Activated naive CD4-positive, alpha-beta T cell treated with anti-CD3 and anti-CD28 coated beads, Interleukin-2, amount 50 U/mL, for 72 hours (primary cell): ENCODE measurements at regions not wholly inside any gene's neighbourhood (a gene's known extent, or its start where the extent isn't known, plus 50 kb on each side); places are given as distances from the start of the nearest gene placed in this dataset.

ENCODE experiments used
- ATAC-seq, 2 donors: fragments of 150-1000 bp; cut with Tn5 transposase; 2 replicates each; pipeline ENCODE4 v1.10.0; 2021; ENCODE audit warnings: mild to moderate bottlenecking in 2 of 2, moderate library complexity in 2 of 2
- DNase-seq, 2 donors: peaks; one replicate each; pipeline ENCODE4 v3.0.0; 2021 to 2022; ENCODE audit warnings: low spot score in 2 of 2
- H3K27ac Mint-ChIP-seq, 2 donors: one replicate each; pipeline ENCODE4 v1.8.0; 2022; ENCODE audit warnings: mild to moderate bottlenecking in 2 of 2, mixed read lengths in 2 of 2
- H3K36me3 Mint-ChIP-seq, 2 donors: one replicate each; pipeline ENCODE4 v1.8.0; 2022; ENCODE audit warnings: mixed read lengths in 2 of 2
- H3K9me3 Mint-ChIP-seq, 2 donors: one replicate each; pipeline ENCODE4 v1.8.0; 2022; ENCODE audit warnings: mixed read lengths in 2 of 2

- H3K27ac Mint-ChIP-seq, result no peak overlapping the region
- ATAC-seq (no peak), DNase-seq (no peak)
- no peaks in the 10 kb centered on the region for H3K36me3 Mint-ChIP-seq
- H3K9me3 Mint-ChIP-seq, result peaks cover 0 to 4% of the 10 kb centered on the region in 2 donors
Measured at GRCh38 chr2:187922846-187923245, 368.6 kb upstream of the TFPI start.

- peaks cover 0 to 4% of the 10 kb centered on the region in 2 donors for H3K9me3 Mint-ChIP-seq
- H3K27ac Mint-ChIP-seq, result no peak overlapping the region
- no peak for ATAC-seq
- no peaks in the 10 kb centered on the region for H3K36me3 Mint-ChIP-seq
- no peak for DNase-seq
Measured at GRCh38 chr2:187924293-187924692, 367.4 kb upstream of the GULP1 start.

GRCh38 chr2:187934236-187934635, 357.4 kb upstream of the GULP1 start:
- Mint-ChIP-seq H3K27ac (no peak overlapping the region), H3K36me3 (no peaks in the 10 kb centered on the region), H3K9me3 (no peaks in the 10 kb centered on the region)
- no peak for ATAC-seq
- DNase-seq, result no peak

GRCh38 chr2:187934692-187935091, 357.0 kb upstream of the GULP1 start:
- Mint-ChIP-seq H3K9me3 (no peaks in the 10 kb centered on the region), H3K27ac (no peak overlapping the region), H3K36me3 (no peaks in the 10 kb centered on the region)
- DNase-seq (no peak), ATAC-seq (no peak)

GRCh38 chr2:187935126-187935525, 356.5 kb upstream of the GULP1 start:
- no peaks in the 10 kb centered on the region for H3K36me3 Mint-ChIP-seq
- no peak overlapping the region for H3K27ac Mint-ChIP-seq
- no peaks in the 10 kb centered on the region for H3K9me3 Mint-ChIP-seq
- ATAC-seq (no peak), DNase-seq (no peak)

GRCh38 chr2:187936228-187936627, 355.4 kb upstream of the GULP1 start:
- ATAC-seq (no peak), DNase-seq (no peak)
- no peaks in the 10 kb centered on the region for H3K36me3 Mint-ChIP-seq
- no peak overlapping the region for H3K27ac Mint-ChIP-seq
- H3K9me3 Mint-ChIP-seq, result no peaks in the 10 kb centered on the region

GRCh38 chr2:187939180-187939579, 352.5 kb upstream of the GULP1 start:
- DNase-seq, result no peak
- H3K9me3 Mint-ChIP-seq, result no peaks in the 10 kb centered on the region
- H3K27ac Mint-ChIP-seq, result no peak overlapping the region
- ATAC-seq, result no peak
- H3K36me3 Mint-ChIP-seq, result no peaks in the 10 kb centered on the region

- DNase-seq, result no peak
- Mint-ChIP-seq H3K27ac (no peak overlapping the region), H3K36me3 (no peaks in the 10 kb centered on the region), H3K9me3 (peaks cover 0 to 4% of the 10 kb centered on the region in 2 donors)
- ATAC-seq, result no peak
Measured at GRCh38 chr2:187942876-187943275, 348.8 kb upstream of the GULP1 start.

- no peaks in the 10 kb centered on the region for H3K36me3 Mint-ChIP-seq
Measured at GRCh38 chr2:187943772-187944369, 347.8 kb upstream of the GULP1 start.

GRCh38 chr2:187949859-187950258, 341.8 kb upstream of the GULP1 start:
- Mint-ChIP-seq H3K27ac (no peak overlapping the region), H3K36me3 (peaks cover 11 to 13% of the 10 kb centered on the region in 2 donors), H3K9me3 (peaks cover 10 to 12% of the 10 kb centered on the region in 2 donors)
- no peak for ATAC-seq
- no peak for DNase-seq

More at GRCh38 chr2:187943772-187944369, 347.8 kb upstream of the GULP1 start:
- H3K27ac Mint-ChIP-seq, result no peak overlapping the region
- peaks cover 0 to 4% of the 10 kb centered on the region in 2 donors for H3K9me3 Mint-ChIP-seq
- DNase-seq, result no peak
- ATAC-seq, result no peak

- no peak for ATAC-seq
- peaks cover 11 to 13% of the 10 kb centered on the region in 2 donors for H3K36me3 Mint-ChIP-seq
Measured at GRCh38 chr2:187951470-187952218, 340.0 kb upstream of the GULP1 start.

GRCh38 chr2:187956906-187957534, 334.7 kb upstream of the GULP1 start:
- ATAC-seq (no peak), DNase-seq (no peak)
- H3K36me3 Mint-ChIP-seq, result peaks cover 5% of the 10 kb centered on the region in 2 donors
- H3K27ac Mint-ChIP-seq, result no peak overlapping the region
- H3K9me3 Mint-ChIP-seq, result peaks cover 0 to 7% of the 10 kb centered on the region in 2 donors

More at GRCh38 chr2:187951470-187952218, 340.0 kb upstream of the GULP1 start:
- Mint-ChIP-seq H3K9me3 (peaks cover 10 to 12% of the 10 kb centered on the region in 2 donors), H3K27ac (no peak overlapping the region)
- no peak for DNase-seq

- no peak for ATAC-seq
- no peak overlapping the region for H3K27ac Mint-ChIP-seq
- H3K36me3 Mint-ChIP-seq, result no peaks in the 10 kb centered on the region
- H3K9me3 Mint-ChIP-seq, result peaks cover 0 to 7% of the 10 kb centered on the region in 2 donors
- DNase-seq, result no peak
Measured at GRCh38 chr2:187959821-187960220, 331.9 kb upstream of the GULP1 start.

- Mint-ChIP-seq H3K27ac (no peak overlapping the region), H3K9me3 (peaks cover 0 to 9% of the 10 kb centered on the region in 2 donors), H3K36me3 (no peaks in the 10 kb centered on the region)
- ATAC-seq (no peak), DNase-seq (no peak)
Measured at GRCh38 chr2:187962538-187962937, 329.1 kb upstream of the GULP1 start.

- Mint-ChIP-seq H3K36me3 (no peaks in the 10 kb centered on the region), H3K27ac (no peak overlapping the region), H3K9me3 (peaks cover 0 to 4% of the 10 kb centered on the region in 2 donors)
- DNase-seq (no peak), ATAC-seq (no peak)
Measured at GRCh38 chr2:187964746-187965145, 326.9 kb upstream of the GULP1 start.

GRCh38 chr2:187966924-187967323, 324.8 kb upstream of the GULP1 start:
- H3K9me3 Mint-ChIP-seq, result peaks cover 2 to 4% of the 10 kb centered on the region in 2 donors
- H3K27ac Mint-ChIP-seq, result no peak overlapping the region
- DNase-seq, result no peak
- no peaks in the 10 kb centered on the region for H3K36me3 Mint-ChIP-seq
- no peak for ATAC-seq

GRCh38 chr2:187971893-187972292, 319.8 kb upstream of the GULP1 start:
- Mint-ChIP-seq H3K36me3 (no peaks in the 10 kb centered on the region), H3K9me3 (peaks cover 0 to 4% of the 10 kb centered on the region in 2 donors), H3K27ac (no peak overlapping the region)
- no peak for ATAC-seq
- DNase-seq, result no peak
